SKM-1 treated with dmso at 0.1 percent for 144 hours (cell line): ENCODE measurements at regions not wholly inside any gene's neighbourhood (a gene's known extent, or its start where the extent isn't known, plus 50 kb on each side); places are given as distances from the start of the nearest gene placed in this dataset.
"Not testable (repeated sequence)": the region's sequence is repeated elsewhere in the genome, so short reads cannot be mapped to it uniquely, and the experiment has no call there.

Source experiments
- DNase-seq: peaks from one replicate; lab custom pipeline; 2025; ENCODE audit not compliant: unreplicated experiment; lab: John Stamatoyannopoulos, UW

DNA sequence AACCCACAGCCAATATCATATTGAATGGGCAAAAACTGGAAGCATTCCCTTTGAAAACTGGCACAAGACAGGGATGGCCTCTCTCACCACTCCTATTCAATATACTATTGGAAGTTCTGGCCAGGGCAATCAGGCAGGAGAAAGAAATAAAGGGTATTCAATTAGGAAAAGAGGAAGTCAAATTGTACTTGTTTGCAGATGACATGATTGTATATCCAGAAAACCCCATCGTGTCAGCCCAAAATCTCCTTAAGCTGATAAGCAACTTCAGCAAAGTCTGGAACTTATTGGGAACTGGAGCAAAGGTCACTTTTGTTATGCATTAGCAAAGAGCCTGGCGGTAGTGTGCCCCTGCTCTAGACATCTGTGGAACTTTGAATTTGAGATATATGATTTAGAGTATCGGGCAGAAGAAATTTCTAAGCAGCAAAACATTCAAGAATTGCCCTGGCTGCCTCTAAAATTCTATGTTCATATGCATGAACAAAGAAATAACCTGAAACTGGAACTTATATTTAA is 53.4 kb upstream of the PSMA1 start:
- DNase-seq = not testable (repeated sequence)

DNA sequence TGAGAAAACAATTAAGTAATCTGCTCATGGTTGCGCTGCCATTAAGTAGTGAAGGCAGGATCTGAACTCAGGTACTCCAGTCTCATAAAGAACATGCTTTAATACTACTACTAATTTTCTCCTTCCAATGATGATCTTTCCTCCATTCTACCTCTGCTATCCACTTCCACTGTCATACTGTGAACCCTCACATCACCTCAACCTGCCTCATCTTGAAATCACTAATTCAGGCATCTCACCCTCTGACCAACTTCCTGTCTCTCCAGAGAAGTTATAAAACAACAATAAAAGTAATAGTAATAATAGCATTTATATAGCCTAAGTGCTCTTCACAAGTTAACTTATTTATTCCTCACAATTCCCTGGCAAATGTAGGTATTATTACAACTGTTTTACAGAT is 57.1 kb upstream of the PSMA1 start:
- DNase-seq = no peak

DNA sequence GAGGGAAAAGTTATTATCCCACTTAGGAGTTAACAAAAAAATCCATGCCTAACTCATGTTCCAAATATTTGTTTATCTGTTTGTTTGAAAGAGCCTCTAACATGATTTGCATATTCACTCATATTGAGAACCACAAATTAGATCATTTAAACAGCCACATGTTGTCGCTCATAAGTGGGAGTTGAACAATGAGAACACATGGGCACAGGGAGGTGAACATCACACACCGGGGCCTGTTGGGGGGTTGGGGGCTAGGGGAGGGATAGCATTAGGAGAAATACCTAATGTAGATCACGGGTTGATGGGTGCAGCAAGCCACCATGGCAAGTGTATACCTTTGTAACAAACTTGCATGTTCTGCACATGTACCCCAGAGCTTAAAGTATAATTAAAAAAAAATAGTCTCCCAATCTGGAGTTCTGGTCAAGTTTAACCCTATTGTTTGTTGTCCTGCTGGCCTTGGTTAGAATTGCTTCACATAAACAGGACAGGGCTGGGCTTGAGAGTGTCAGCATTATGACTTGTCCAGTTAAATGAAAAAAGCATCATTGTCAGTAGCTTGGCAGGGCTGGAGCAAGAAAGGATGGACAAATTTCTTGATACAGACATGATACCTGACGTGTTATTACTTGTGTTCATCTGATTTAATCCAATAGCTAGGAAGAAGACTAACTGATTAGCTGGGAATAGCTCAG is 57.8 kb upstream of the PSMA1 start:
- DNase-seq = peak; percentile 37

DNA sequence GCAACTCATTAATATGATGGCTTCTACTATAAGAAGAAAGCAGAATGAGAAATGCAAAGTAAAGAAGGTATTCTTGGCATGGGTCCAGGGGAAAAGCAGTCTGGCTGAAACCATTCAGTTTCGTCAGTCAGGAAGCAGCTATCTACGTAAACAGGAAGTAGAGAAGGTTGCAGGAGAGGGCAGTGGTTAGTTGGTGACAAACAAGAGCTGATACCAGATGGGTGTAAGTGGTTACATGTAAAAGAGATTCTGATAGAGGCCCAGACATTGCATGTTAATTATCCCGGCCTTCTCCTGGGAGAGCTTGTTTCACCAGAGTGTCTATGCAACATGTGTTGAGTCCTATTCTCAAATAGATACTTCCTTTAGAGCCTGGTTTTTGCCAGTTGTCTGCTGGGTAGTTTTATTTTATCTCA is 58.4 kb upstream of the PSMA1 start:
- peak; percentile 94 for DNase-seq

DNA sequence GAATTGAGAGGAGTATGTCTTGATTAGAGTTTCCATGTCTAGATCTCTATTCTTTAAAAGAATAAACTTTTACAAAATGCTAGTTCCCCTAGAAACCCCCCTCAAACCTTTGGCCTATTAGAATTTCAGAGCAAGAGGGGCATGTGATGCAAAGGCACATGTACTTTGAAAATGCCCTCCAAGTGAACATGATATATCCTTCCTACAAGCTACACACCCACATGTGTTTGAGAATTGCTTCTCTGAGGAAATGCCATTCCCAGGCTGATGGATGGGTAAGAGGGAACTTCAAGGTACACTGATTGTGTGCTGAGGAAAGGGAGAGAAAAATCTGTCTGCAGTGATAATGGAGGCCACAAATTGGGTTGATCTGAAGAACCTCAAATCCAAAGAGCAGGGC is 59.5 kb upstream of the PSMA1 start:
- no peak for DNase-seq

DNA sequence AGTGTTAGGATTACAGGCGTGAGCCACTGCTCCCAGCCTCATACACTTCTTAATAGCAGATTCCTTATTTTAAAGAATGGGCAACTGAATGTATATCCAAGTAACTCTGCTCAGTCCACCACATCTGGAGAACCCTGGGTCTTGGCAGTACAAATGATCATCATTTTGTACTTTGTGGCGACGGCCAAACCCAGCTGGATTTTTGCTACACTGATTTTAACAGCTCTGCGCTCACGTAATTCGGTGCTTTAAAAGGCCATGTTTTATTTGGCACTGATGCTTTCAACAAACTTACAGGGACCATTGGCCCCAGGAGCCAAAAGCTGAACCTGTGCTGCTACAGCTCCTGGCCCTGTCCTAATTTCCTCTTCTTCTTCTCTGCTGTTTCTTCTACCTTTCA is 60.8 kb upstream of the PDE3B start:
- DNase-seq = no peak

DNA sequence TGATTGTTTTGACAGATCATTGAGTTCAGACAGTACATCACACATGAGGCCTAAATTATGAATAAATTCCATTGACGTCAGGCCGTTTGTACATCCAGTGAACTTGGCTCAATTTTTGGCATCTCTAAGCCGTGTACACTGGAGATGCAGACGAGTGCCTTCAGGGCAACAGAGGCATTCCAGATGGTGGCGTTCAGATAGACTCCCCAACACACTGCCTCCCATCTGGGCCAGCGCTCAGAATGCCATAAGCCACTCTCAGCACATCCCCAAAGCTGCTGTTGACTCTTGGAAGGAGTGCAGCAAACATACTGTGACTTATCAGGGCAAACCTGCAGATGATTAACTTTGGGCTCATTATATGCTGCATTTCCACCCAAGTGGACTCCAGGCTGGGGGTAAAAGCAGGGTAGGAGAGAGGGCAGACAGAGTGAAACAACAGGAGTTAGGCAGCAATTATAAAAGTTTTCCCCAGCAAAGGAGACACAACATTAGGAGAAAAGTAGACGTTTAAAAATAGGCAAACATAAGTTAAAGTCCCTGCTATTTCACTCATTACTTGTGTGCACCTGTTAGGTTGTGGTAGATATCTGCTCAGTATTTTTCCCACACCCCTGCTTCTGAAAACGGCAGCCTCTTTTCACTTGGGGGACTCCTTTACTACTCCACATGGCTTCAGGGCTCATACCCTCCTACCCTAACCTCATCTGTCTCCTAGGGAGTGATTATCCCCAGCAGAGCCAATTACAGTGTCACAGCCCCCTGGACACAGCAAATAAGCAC is 60.2 kb upstream of the PDE3B start:
- DNase-seq = no peak

DNA sequence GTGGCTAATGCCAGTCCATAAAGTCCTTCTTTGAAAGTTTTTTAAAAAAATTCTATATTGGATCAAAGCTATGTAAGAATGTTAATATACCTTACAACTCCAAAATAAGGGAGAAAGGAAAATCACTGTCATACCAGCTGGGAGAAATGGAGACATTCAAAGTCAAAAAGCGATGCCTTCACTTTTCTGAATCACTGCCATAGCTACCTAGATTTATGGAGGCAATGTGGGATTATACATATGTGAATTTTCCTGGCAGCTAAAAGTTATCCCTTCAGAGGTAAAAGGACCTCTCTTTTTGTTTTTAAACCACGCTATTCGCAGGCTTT is 59.6 kb upstream of the PDE3B start:
- no peak for DNase-seq

DNA sequence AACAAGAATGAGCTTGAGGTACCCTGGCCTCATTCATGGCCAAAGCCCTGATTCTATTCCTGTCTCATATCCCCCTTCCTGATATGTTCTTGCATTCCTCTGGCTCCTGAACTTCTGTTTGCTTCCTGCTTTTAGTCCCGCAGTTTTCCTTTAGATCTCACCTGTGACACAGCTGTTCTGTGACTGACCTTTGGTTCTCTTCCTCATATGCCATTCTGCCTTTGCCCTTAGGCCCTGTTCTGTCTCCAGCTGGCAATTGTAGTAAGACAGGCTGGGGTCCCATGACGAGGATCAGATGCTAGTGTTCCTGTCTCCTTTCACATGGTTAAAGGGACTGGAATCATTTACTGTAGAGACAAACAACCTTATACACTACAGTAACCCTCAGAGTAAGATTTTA is 59.0 kb upstream of the PDE3B start:
- DNase-seq = no peak

DNA sequence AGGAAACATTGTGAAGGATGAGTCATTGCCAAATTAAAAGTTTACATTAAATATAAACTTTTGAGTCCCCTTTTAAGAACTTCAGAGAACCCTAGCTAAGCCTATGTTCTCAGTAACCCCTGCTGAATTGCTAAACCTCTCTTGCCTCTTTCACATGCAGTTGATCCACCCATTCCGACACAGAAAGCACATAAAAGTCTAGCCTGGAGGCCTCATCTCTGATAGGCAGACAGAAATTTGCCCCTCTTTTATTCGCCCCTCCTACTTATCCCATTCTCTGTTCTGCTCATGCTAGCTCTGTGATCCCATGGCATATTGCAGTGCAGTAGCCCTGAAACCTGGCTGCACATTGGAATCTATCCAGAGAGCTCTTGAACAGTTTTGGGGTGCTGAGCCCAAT is 58.2 kb upstream of the PDE3B start:
- no peak for DNase-seq

DNA sequence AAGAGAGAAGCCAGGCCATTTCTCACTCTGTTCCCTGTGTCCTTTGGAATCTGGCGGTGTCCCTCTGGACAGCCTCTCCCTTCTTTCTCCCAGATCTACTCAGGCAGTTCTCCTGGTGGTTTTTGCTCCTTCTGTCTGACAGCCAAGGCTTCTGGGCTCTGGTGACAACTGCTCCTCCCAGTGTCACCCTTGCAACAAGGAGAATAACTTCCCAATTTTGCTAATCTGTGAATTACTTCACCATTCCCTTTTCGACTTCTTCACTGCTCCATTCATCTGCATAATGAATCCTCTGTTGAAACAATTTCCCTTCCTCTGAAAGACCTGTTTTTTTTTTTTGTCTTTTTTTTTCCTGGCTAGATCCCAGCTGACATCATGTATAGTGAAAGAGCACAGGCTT is 56.3 kb upstream of the PDE3B start:
- DNase-seq = peak; percentile 69

DNA sequence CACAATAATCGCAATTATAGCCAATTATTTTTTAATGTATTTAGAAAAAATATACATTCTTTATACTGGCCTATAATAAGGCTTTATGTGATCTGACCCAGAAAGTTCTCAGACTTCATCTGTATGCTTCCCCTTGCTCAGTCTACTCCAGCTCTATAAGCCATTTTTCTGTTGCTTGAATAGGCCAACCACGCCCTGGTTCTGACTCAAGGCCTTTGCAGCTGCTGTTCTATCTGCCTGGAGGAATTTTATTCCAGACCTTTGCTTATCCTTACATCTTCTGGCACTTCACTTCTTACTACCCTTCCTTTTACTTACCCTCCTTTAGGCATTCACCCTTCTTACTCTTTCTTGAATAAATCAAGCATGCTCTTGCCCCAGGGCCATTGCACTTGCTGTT is 54.9 kb upstream of the PDE3B start:
- DNase-seq = no peak

DNA sequence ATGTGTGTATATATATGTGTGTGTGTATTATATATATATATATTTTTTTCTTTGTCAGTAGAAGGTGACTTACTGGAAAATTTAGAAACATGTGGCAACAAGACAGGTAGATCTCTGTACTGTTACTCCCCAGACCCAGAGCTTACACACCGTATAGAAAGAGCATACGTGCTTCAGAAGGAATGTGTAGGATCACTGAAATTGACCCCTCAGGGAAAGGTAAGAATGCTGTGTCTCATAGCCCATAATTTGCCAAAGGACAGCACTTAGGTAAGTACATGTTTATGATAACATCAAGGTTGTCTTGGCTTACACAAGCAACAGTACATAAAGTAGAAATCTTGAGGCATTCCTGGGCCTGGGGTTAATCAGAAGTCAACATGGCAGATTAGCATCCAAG is 54.2 kb upstream of the PDE3B start:
- DNase-seq = no peak

DNA sequence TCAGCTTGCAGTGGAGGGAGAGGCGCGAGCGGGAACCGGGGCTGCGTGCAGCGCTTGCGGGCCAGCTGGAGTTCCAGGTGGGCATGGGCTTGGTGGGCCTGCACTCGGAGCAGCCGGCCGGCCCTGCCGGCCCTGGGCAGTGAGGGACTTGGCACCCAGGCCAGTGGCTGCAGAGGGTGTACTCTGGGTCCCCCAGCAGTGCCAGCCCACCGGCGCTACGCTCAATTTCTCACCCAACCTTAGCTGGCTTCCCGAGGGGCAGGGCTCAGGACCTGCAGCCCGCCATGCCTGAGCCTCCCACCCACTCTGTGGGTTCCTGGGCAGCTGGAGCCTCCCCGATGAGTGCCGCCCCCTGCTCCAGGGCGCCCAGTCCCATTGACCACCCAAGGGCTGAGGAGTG is 52.6 kb upstream of the PDE3B start:
- not testable (repeated sequence) for DNase-seq

DNA sequence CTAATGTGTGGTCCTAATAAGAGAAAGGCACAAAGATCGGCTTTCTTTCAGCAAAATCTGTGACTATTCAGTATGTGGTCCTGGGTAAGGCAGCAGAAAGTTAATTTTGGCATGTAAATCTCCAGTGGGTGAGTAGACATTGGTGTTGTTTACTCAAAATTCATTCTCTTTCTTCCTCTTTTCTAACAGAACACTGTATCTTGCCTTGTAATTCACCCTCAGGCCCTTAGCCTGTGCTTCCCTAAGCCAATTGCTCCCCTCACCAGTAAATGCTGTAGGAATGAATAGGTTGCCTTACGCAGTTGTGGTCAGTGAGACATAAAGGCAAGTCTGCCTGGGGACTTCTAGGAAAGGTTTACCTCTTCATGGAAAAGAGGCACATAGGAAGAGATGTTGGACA is 49.9 kb upstream of the PDE3B start:
- no peak for DNase-seq
